OCI-LY3 (cell line): ENCODE measurements at regions not wholly inside any gene's neighbourhood (a gene's known extent, or its start where the extent isn't known, plus 50 kb on each side); places are given as distances from the start of the nearest gene placed in this dataset.

Source experiments
- H2AFZ ChIP-seq: fragments of 200-600, 300-600 bp; shearing (Covaris generic); 2 replicates; pipeline ENCODE4 v1.6.0; 2014; ENCODE audit warnings: antibody characterized with exemption, low read depth, low read length
- H3K27ac ChIP-seq: fragments of 200-600, 300-600 bp; sonication (generic); 2 replicates; pipeline ENCODE4 v1.5.1; 2014; ENCODE audit warnings: mild to moderate bottlenecking, low read length, moderate library complexity, mixed read lengths
- H3K27me3 ChIP-seq: fragments of 200-600, 300-600 bp; sonication (generic); 2 replicates; pipeline ENCODE4 v1.6.1; 2014; ENCODE audit warnings: low read depth, low read length, mixed read lengths
- H3K36me3 ChIP-seq: fragments of 200-600, 300-600 bp; sonication (generic); replicated peaks from 2 replicates; pipeline ENCODE3; 2014; ENCODE audit warnings: low read depth, low read length, mixed read lengths
- H3K4me1 ChIP-seq: fragments of 300-600, 200-600 bp; sonication (generic); 2 replicates; pipeline ENCODE4 v1.6.1; 2014; ENCODE audit warnings: low read length, mixed read lengths
- H3K4me2 ChIP-seq: fragments of 200-600, 300-600 bp; sonication (generic); 2 replicates; pipeline ENCODE4 v1.6.1; 2014; ENCODE audit warnings: low read length, mixed read lengths
- H3K4me3 ChIP-seq: fragments of 300-600, 200-600 bp; sonication (generic); 2 replicates; pipeline ENCODE4 v1.5.1; 2014; ENCODE audit warnings: antibody characterized with exemption, mild to moderate bottlenecking, low read length, moderate library complexity
- H3K79me2 ChIP-seq: fragments of 300-600, 200-600 bp; shearing (Covaris generic); 2 replicates; pipeline ENCODE4 v1.6.1; 2014; ENCODE audit warnings: mild to moderate bottlenecking, low read length, mixed read lengths
- H3K9ac ChIP-seq: fragments of 300-600, 200-600 bp; shearing (Covaris generic); 2 replicates; pipeline ENCODE4 v1.6.0; 2014; ENCODE audit warnings: mild to moderate bottlenecking, low read length, moderate library complexity
- H3K9me3 ChIP-seq: fragments of 200-600, 300-600 bp; shearing (Covaris generic); 2 replicates; pipeline ENCODE4 v1.6.1; 2014; ENCODE audit warnings: low read length, mixed read lengths; ENCODE audit not compliant: insufficient read depth
- H4K20me1 ChIP-seq: fragments of 200-600, 300-600 bp; sonication (generic); 2 replicates; pipeline ENCODE4 v1.6.1; 2016; ENCODE audit warnings: low read length, mixed read lengths; ENCODE audit not compliant: insufficient read depth
- CTCF ChIP-seq: fragments of 200-600, 300-600 bp; sonication (generic); IDR thresholded peaks from 2 replicates; pipeline ENCODE4 v1.5.1; 2014; ENCODE audit warnings: antibody characterized with exemption, low read length, low read depth
- EZH2phosphoT487 ChIP-seq: fragments of 200-600 bp; shearing (Covaris generic); IDR thresholded peaks from 2 replicates; pipeline ENCODE4 v1.6.1; 2018; ENCODE audit warnings: antibody characterized with exemption, mixed run types, low read depth

GRCh38 chr6:148226284-148226683 is 116.4 kb upstream of the SASH1 start:
- Histone ChIP-seq H2AFZ (no peak overlapping the region), H3K4me1 (no peaks in the 10 kb centered on the region), H3K27me3 (no peaks in the 10 kb centered on the region; the same call in 1 of the 2 replicates), H3K36me3 (no peaks in the 10 kb centered on the region), H3K4me3 (no peak overlapping the region), H3K9ac (no peak overlapping the region), H3K4me2 (no peak overlapping the region), H3K79me2 (no peaks in the 10 kb centered on the region), H3K27ac (no peak overlapping the region), H4K20me1 (no peaks in the 10 kb centered on the region), H3K9me3 (no peaks in the 10 kb centered on the region)
- TF ChIP-seq CTCF (no peak), EZH2phosphoT487 (no peak)

DNA sequence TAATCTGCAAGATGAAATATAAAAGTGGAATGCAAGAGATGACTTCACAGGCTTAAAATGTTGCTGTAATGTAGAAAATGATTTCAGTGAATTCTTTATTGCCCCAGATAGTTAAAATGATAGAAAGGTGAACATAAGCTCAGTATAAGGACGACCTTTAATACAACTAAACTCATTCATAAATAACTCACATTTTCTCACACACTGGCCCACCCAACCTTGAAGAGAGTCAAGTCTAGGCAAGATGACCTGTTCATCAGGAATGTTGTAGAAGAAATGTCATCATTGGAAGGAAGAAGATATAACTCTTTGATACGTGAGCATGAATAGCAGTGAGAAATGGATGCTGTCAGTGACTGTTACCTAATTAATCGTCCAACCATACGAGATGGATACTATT is 111.1 kb upstream of the SASH1 start:
- no peak for TF ChIP-seq CTCF
- TF ChIP-seq EZH2phosphoT487 = no peak
- H3K27ac ChIP-seq = no peak overlapping the region
- no peaks in the 10 kb centered on the region for H4K20me1 ChIP-seq
- H3K4me1 ChIP-seq = no peaks in the 10 kb centered on the region
- no peaks in the 10 kb centered on the region for H3K27me3 ChIP-seq
- no peaks in the 10 kb centered on the region for H3K79me2 ChIP-seq
- no peak overlapping the region for H3K4me3 ChIP-seq
- no peak overlapping the region for H3K9ac ChIP-seq
- no peak overlapping the region for H3K4me2 ChIP-seq
- no peaks in the 10 kb centered on the region for H3K36me3 ChIP-seq
- H3K9me3 ChIP-seq = no peaks in the 10 kb centered on the region
- no peak overlapping the region for H2AFZ ChIP-seq

- Histone ChIP-seq H3K27me3 (no peaks in the 10 kb centered on the region), H3K9me3 (no peaks in the 10 kb centered on the region), H3K79me2 (no peaks in the 10 kb centered on the region), H3K4me3 (no peak overlapping the region), H3K36me3 (no peaks in the 10 kb centered on the region), H3K9ac (no peak overlapping the region), H3K27ac (no peak overlapping the region), H4K20me1 (no peaks in the 10 kb centered on the region), H2AFZ (no peak overlapping the region), H3K4me2 (no peak overlapping the region), H3K4me1 (no peaks in the 10 kb centered on the region)
- no peak for TF ChIP-seq CTCF
- TF ChIP-seq EZH2phosphoT487 = no peak
Measured at GRCh38 chr6:148235446-148235845, 107.2 kb upstream of the SASH1 start.

DNA sequence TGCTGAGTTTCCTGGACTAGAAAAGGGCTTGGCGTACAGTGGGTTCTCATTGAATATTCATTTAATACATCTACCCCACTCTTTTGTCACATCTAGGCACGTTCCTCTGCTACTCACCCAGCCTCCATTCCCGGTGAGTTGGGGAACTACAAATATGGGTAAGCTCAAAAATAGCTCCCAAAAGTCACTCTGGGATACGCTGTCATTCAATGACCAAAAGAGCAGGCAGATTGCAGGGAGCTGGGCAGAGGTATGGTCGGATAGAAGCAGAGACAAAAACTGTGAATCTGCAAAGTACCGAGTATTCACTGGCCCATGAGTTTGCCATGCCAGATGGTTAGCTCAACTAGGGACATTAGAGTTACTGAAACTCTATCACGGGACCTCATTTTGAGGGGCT is 103.9 kb upstream of the SASH1 start:
- no peaks in the 10 kb centered on the region for H3K79me2 ChIP-seq

More for the DNA sequence above, 103.9 kb upstream of the SASH1 start:
- Histone ChIP-seq H3K27ac (no peak overlapping the region), H3K36me3 (no peaks in the 10 kb centered on the region), H3K9me3 (no peaks in the 10 kb centered on the region), H3K4me3 (no peak overlapping the region), H4K20me1 (no peaks in the 10 kb centered on the region), H3K9ac (no peak overlapping the region), H3K4me2 (no peak overlapping the region), H3K4me1 (no peaks in the 10 kb centered on the region), H3K27me3 (peaks cover 8% of the 10 kb centered on the region; the same call in 1 of the 2 replicates), H2AFZ (no peak overlapping the region)
- TF ChIP-seq EZH2phosphoT487 (no peak), CTCF (no peak)
